Stimulated activated CD8-positive, alpha-beta memory T cell treated with anti-CD3 and anti-CD28 coated beads, Interleukin-2, amount 100 ng/mL, for 48 hours (primary cell): ENCODE measurements at regions not wholly inside any gene's neighbourhood (a gene's known extent, or its start where the extent isn't known, plus 50 kb on each side); places are given as distances from the start of the nearest gene placed in this dataset.
"Not testable (repeated sequence)": the region's sequence is repeated elsewhere in the genome, so short reads cannot be mapped to it uniquely, and the experiment has no call there.

Source experiments
- DNase-seq, 2 donors: peaks; one replicate each; pipeline ENCODE4 v3.0.0-alpha.2; 2020; ENCODE audit warnings: low read depth in 2 of 2

DNA sequence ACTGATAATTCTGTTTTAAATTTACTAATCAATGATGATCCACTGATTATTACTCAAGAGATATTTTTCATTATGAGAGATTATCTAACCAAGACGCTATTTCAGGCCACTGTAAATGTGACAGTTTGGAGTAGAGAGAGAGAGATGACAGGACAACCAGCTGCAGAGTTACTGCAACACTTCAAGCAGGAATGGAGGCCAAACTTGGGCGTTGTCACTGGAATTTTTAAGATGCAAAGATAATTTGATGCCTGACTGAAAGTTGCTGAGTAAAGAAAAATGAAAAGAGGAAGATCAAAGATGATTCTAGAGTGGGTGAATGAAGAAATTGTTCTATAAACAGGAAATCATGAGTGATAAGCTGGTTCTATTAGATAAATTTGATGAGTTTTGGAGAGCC, 1302.1 kb upstream of the TMEFF2 start:
- no peak for DNase-seq

GRCh38 chr2:193482557-193482956, 1287.8 kb upstream of the TMEFF2 start:
- no peak for DNase-seq

- no peak for DNase-seq
Measured at GRCh38 chr2:193480187-193480586, 1285.5 kb upstream of the TMEFF2 start.

GRCh38 chr2:193476171-193476800, 1281.6 kb upstream of the TMEFF2 start:
- no peak for DNase-seq

DNA sequence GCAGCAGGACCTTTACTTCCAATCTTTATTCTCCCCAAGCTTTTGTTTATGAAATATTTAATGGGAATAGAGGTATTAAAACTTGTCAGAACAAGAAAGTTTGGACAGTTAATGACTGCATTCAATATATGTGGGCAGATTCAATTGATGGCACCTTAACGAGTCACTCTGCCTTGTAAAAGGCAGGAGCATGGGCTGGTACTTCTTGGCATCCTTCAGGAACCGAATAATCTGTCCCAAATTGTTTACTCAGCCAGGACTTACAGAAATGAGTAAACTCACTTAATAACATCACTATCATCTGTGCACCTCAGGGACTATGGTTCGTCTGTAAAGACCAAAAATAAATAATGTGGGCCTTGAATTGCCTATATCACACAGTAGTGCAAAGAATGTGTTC, 1280.3 kb upstream of the TMEFF2 start:
- DNase-seq = no peak

DNA sequence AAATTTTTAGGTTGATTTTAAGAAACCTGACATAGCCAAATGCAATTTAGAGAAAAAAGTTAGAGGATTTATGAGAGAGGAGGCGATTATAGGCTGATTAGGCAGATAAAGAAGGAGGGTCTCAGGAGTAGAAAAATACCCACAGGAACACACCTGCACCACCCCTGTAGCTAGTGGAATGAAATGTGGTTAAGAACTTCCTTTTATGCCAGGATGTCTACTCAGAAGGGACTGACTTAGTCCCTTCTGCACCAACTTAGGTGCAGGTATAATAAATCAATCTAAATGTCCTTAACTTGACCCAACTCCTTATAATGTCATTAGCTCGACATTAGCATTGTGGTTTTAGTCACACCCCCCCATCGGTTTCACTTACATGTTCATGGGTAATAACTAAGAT, 1274.5 kb upstream of the TMEFF2 start:
- no peak for DNase-seq

DNA sequence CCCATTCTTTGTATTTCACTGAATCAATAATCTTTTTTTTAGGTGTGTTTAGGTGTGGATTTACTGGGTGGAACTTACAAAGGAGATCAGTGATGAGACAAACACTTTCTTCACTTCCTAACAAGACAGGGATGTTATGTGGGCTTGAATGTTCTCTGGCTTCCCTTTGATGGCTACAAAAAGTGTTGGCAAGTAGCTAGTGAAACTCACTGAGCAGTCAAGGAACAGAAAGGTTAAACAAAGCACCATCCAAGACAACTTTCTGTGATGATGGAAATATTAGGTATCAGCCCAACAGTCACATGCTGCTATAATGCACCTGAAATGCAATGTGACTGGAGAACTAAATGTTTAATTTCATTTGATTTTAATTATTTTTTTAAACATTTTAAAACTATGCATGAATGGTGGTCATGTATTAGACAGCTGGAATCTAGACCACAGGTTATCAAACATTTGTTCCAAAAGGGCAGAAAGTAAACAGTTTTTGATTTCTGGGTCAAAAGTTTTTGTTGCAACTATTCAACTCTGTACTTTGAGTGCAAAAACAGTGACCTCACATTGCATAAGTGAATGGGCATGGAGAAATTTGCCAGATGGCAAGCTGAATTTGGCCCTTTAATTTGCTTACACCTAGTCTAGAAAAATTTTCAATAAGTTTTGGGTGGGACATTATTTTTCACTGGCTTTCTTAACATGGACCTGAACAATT, 1272.7 kb upstream of the TMEFF2 start:
- DNase-seq = no peak

DNA sequence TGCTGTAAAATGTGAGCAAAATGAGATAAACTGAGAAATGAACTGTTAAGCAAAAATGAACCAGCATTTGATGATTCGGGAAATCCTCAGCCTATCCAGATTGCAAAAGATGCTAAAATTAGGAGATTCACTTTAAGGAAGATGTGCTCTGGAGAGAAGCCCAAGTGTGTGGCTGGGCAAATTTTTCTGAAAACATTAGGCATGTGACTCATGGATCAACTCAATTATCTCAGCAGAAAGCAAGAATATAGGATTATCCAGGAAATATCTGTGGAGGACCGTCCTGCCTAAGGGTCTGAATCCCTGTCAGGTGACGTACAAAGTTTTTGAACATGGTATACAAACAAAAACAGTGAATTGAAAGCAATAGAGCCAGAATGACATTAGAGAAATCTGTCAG, 1268.3 kb upstream of the TMEFF2 start:
- no peak for DNase-seq

DNA sequence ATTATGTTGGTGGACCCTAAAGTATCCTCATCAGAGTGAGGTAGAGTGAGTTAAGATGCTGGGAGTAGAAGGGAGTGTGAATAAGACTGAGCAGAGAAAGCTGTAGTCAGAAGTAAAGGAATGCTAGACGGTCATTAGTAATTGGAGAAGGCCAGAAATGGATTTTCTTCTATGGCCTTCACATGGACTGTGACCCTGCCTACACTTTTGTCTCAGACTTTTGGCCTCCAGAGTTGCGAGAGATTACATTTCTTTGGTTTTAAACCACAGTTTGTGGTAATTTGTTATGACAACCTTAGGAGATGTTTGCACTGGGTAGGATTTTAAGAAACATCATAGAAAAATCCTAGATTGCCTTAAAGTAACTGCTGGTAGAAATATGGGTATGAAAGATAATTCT, 1267.7 kb upstream of the TMEFF2 start:
- no peak for DNase-seq

GRCh38 chr2:193461431-193461934, 1266.8 kb upstream of the TMEFF2 start:
- DNase-seq = no peak

GRCh38 chr2:193446967-193447366, 1252.2 kb upstream of the TMEFF2 start:
- DNase-seq = no peak

GRCh38 chr2:193442293-193442692, 1247.6 kb upstream of the TMEFF2 start:
- DNase-seq = no peak

DNA sequence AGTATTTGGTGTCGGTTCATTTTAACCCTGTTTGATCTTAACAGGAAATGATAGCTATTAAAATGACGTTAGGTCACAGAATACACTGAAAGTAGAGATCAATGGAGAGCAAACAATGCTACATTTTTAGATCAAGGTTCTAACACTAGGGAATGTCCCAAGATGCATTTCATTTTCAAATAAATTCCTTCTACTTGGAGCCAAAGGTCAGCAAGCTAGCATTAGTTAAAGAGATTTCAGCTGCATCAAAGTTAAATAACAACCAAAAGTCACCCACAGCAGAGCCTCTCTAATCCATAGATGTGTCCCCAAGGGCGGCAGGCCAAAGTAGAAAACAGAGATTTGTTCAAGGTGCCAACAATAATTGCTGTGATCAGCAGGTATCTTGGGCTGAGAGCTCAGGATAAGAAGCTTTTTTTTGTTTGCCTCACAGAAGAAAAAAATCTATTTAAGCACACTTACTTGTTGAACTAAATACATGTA, 1233.6 kb upstream of the TMEFF2 start:
- no peak for DNase-seq

DNA sequence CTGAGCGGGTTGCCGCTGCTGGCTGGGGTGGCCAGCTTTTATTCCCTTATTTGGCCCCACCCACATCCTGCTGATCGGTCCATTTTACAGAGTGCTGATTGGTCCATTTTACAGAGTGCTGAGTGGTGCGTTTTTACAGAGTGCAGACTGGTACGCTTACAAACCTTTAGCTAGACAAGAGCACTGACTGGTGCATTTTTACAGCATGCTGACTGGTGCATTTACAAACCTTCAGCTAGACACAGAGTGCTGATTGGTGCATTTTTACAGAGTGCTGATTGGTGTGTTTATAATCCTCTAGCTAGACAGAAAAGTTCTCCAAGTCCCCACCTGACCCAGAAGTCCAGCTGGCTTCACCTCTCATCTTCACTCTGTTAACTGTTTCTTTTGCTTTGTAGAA, 1217.6 kb upstream of the TMEFF2 start:
- DNase-seq = not testable (repeated sequence)

- no peak for DNase-seq
Measured at GRCh38 chr2:193409951-193410350, 1215.2 kb upstream of the TMEFF2 start.

DNA sequence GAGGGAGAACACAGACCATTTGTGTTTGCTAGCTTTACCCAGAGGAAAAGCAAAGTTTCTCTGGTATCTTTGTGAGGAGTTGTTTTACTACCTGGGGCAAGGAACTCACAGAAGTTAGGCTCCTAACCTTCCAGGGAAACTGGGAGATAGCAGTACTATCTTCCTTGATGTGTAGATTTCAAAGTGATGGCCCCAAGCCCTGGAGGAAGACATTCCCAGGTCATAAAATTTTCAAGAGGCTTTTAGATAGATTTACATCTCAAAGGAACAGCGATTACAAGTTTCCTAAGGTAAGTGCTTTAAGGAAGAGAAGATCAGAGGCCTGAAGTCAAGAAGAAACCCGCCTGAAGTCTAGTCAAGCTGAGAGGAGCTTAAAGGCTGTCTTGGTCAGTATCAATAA, 1187.8 kb upstream of the TMEFF2 start:
- no peak for DNase-seq

GRCh38 chr2:193377789-193378188, 1183.1 kb upstream of the TMEFF2 start:
- no peak for DNase-seq

DNA sequence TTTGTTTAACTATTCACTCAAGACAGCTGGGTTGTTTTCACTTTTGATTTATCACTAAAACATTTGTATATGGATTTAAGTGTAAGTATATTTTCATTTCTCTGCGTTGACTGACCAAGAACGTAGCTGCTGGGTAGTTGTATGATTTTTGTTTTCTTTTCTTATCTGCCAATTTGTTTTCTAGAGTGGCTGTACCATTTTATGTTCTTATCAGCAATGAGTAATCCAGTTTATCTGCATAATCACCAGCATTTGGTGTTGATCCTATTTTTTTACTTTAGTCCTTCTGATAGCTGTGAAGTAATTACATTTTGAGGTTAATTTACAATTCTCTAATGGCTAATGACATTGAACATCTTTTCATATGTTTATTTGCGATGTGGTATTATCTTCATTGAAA, 1178.4 kb upstream of the TMEFF2 start:
- no peak for DNase-seq

DNA sequence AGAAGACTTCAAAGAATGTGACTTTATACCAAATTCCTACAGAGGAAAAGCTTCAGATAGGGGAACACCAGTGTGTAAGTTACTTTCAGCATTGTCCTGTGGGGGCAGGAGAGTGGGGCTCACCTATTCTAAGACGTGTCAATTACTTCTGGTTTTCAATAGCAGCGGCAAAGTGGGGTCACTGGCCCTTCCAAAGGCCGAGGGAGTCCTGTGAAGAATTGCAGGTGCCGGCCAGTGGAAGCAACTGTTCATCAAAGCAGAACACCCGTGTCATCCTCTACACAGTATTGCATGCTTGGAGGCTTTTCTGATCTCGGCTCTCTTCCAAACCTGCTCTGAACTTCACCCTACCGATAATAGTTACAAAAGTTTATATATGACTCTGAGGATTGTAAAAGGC, 1176.5 kb upstream of the TMEFF2 start:
- DNase-seq = no peak

GRCh38 chr2:193368615-193369014, 1173.9 kb upstream of the TMEFF2 start:
- no peak for DNase-seq

DNA sequence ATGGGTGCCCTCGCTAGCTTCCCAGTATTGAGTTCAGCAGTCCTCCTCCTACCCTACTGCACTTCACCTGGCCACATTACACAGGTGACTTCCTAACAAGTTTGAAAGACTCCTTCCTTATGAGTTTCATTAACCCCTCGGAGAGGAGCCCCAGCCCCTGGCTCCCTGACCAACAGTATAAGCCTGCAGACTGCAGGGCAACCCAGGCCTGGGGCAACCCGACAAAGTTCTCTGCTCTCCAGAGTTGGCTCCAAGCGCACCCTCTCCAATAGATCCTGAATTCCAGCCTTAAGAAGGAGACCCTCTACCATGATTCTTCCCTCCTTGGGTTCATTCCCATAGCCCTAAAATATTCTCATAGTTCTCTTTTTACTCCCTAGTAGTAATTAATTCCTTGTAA, 1162.8 kb upstream of the TMEFF2 start:
- DNase-seq = no peak

GRCh38 chr2:193352665-193353242, 1158.0 kb upstream of the TMEFF2 start:
- DNase-seq = not testable (repeated sequence)

DNA sequence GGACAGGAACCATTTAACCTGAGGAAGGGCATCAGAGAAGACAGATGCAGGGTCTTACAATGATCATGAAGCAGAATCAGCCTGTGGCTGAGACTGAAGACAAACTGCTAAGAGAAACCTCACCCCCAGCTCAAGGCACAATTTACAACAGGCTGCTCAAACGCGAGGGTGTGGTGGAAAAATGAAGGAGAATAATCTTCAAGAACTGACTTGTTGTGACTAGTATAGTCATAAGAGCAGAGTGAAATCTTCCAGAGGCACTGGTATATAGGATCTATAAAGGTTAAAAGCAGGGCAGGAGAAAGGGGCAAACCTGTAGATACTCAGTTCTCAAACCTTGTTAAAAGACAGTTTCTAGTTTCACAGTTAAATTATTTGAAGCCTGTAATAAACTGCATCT, 1155.8 kb upstream of the TMEFF2 start:
- no peak for DNase-seq
